H54 (cell line): ENCODE measurements at regions not wholly inside any gene's neighbourhood (a gene's known extent, or its start where the extent isn't known, plus 50 kb on each side); places are given as distances from the start of the nearest gene placed in this dataset.

ENCODE experiments used
- DNase-seq: peaks from one replicate; pipeline ENCODE4 v3.0.0; 2011; ENCODE audit warnings: low spot score, mixed read lengths; ENCODE audit not compliant: insufficient read length
- FAIRE-seq: peaks from 3 replicates; lab custom pipeline; 2011; peaks lifted over from hg19 to GRCh38; lab: Jason Lieb, UNC
- POLR2A ChIP-seq: IDR thresholded peaks from 2 replicates; pipeline ENCODE4 v1.6.1; 2011; ENCODE audit warnings: low read depth, mild to moderate bottlenecking, low read length

DNA sequence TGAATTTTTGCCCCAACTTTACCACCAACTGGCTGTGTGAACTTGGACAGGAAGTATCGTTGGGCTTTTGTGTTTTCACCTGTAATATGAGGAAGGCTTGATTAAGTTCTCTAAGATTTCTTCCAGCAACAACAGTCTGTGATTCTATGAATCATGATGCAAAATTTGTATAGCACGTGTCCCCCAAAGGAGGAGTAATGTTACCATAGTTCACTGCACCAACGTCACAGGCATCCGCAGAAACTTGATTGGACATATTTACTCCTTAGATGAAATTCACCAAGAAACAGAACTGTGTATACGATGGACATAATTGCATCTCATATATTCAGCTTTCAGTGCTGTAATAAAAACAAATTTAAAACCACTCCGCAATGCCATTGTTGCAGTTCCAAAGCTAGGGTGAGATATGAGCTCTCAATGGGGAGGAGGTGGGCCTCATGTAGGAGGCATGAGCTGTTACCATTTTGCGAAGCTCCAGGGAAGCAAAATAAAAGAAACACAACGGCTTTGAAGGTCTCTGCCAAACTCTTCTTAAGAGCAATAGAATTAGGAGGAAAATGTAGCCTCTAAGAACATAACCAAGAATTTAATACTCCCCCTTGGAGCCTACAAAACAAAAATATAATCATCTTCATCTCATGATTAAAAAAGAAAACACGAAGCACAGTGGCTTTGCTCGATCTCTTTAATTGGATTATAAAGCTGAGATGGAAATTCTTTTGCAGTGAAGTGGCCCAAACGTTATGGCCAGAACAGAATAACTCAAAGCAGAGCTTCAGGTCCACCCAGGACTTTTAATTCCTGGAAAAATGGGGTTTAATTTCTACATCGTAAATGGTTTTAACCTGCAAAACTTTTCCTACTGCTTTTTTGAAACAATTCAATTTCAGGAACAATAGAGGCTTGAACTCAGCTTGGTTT, 80.7 kb downstream of the CHST2 start:
- FAIRE-seq = no peak
- no peak for DNase-seq
- TF ChIP-seq POLR2A = no peak

DNA sequence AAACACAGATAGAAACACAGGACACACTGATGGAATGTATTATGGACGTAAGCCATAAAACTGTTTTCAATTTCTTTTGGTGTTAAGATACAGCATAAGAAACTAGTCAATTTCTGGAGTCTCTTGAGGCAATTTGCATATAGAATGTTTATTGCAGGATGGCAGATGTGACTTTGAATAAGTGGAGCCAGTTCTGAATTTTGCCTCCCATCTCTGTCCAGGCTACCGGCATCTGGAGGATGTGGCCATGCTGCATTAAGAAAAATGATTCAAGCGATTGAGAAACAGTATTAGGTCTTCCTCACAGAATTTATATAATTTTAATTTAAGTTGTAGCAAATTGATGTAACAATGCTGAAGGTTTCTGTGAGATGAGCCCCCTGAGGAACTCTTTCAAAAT, 81.5 kb downstream of the CHST2 start:
- TF ChIP-seq POLR2A = no peak
- FAIRE-seq (no peak), DNase-seq (no peak)

DNA sequence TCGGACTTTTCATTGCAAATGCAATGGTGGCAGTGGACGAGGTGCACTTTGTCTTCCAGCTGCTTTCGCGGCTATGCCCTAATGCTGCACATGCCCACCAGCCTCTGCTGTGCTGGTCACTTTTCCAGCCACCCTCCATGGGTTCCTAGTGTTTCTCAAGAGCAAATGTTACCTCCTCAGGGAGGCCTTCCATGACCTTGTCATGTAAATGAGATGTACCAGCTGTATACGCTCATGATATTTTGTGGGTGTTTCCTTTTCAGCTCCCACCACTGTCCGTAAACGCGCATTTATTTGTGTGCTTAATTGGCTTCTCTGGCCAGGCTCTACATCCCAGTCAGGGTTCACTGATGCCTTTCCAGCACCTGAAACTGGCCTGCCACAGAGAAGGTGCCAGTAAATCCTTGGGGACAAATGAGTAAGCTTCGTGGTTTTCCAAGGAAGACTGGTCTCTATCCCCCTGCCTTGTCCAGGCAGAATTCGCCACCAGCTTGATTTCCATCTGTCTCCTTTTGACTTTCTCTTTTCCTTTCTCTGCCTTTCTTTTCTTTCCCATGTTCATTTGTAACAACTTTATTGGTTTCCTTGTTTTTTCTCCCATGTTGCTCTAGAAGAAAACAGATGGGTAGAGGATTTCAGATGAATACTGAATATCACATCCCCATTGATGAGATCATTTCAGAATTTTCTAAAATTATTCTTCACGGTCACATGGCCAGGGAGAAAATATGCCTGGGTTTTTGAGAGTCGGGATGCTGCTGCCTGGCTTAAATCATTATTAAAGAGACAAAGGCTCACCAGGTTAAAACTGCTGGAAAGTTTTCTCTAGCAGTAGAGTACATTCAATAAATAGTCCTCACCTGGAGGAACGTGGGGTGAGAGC, 82.5 kb downstream of the CHST2 start:
- TF ChIP-seq POLR2A = no peak
- FAIRE-seq (no peak), DNase-seq (no peak)

DNA sequence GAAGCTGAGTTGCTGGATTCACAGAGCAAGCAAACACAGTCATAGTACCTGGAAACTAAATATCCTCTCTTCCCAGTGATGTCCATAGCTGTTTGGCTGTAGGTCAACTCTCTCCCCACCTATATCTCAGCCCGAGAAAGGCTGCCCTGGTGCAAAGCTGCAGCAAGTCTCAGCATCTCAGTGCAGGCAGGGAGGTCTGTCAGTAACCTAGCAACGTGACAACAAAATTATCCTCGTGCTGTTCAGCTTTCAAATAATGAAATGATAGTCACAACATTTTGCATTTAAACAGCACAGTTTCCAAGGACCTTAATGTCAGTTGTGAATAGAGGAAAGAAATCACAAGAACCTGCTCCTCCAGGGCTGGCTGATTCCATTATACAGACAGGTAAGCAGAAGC, 83.6 kb downstream of the CHST2 start:
- no peak for TF ChIP-seq POLR2A
- no peak for FAIRE-seq
- DNase-seq = no peak

DNA sequence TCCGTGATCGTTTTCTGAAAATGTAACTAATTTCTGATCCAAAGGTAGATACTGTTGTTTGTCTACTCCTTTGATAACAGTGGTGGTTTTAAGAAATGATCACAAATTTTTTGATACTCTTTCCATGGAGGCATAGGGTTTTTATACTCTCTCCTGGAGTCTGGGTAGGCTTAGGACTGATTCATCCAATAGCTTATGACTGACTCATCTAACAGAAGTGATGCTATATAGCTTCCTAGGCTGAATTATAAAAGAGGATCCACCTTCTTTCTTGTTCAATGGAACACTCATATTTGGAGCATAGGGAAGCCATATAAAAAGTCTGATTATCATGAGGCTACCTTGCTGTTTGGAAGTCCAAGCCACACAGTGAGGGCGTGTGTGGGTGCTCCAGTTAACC, 84.3 kb downstream of the CHST2 start:
- peak; percentile 43 for FAIRE-seq
- DNase-seq = peak; percentile 38
- no peak for TF ChIP-seq POLR2A

DNA sequence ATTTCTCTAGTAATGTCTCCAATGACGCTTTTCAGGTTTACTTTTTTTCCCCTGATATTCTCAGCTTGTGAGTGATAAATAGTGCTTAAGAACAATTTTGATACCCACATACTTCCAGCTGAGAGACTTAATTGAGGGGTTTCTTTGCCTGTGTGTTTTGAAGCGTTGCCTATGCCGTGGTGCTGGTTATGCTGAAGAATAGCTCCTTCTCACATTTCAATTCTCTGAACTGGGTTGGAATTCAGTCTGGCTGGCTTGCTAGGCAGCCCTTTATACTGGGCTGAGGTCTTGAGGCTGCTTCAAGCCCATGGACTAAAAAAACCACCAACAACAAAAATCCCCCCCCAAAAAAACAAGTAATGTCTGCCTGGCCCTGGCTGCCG, 87.4 kb downstream of the CHST2 start:
- TF ChIP-seq POLR2A = no peak
- FAIRE-seq (no peak), DNase-seq (no peak)

DNA sequence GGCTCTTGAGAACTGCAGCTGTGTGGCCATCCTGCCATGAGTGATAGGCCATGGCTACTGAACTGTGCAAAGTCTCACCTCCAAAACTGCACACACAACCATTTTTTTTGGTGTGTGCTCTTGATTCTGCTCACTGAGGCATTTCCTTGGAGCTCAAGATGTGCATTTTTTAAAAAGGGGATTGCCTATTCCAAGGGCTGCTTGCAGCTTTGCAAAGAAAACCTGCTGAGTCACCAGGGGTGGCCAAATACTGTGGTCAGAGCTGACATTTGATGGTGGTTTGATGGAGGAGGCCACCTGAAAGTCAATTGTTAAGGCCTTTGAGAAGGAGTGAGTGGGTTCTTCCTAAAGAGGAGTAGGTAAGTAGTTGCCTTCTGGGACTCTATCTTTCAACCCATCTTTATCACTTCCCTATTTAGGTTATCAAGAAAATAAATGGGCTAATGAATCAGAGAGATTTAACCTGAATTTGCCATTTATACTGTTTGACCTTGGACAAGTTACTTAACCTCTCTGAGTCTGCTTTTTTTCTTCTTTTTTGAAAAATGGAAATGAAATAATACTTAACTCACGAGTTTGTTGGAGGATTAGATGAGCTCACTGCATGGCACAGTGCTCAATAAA, 87.9 kb downstream of the CHST2 start:
- DNase-seq (peak; percentile 12), FAIRE-seq (peak; percentile 57)
- no peak for TF ChIP-seq POLR2A

DNA sequence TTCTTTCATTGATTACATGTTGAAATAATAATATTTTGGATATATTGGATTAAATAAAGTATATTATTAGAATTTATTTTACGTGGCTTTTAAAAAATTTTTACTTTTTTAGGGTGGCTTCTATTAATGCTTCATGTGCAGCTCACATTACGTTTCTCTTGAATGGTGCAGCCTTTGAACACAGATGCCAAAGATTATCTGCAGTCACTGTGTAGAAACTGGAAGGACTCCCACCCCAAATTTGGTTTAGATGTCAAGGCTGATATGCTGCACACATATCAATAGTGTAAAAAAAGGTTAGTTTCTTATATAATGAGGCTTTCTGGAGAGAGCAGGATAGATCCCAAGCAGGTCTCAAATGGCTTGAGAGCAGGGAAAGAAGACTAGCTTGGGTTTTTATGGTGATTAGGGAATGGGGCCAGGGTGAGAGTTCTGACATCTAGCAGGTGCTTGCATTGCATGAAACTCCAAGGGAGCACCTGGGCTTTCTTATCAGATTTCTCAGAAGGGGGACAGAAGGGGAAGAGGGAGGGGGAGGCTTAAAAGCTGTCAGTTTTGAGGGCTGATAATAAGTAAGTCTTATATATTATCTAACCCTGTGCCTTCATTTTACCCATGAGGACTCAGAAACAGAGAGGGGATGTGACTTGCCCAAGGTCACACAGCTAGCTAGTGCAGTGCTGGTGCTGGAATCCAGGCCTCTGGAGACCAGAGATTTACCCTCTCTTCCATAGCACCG, 89.6 kb downstream of the CHST2 start:
- DNase-seq (no peak), FAIRE-seq (no peak)
- no peak for TF ChIP-seq POLR2A

DNA sequence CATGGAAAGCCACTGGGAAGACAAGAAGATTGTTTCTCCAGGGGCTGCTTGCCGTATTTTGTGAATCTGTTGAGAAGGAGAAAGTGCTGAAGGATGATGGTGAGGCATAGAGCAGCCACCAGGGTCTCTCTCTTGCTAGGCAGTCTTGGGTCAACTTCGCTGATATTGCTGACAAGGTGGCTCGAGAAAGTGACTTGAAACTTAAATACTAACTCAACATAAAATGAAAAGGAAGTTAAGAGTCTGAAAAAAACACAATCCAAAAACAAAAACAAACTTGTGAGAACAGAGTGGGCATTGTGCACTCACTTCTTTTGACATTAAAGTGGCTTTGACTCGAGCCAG, 90.1 kb downstream of the CHST2 start:
- DNase-seq (no peak), FAIRE-seq (no peak)
- TF ChIP-seq POLR2A = no peak

DNA sequence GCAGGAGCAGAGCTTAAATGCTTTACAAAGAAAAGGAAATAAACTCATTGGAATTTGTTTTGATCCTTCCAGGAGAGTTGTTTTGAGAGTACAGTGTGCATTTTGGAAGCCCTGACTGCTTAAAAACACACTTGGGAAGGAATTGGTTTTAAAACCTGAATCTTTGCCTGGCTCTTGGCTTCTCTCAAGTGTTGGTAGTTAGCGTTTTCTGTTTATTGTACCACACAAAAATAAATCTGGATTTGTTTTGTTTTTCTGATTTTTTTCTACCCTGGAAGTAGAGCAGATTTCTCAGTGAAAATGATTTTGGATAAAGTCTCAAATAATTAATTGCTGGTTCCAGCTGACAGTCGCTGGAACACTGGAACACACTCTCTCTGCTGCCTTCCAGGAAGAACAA, 90.6 kb downstream of the CHST2 start:
- DNase-seq (no peak), FAIRE-seq (no peak)
- no peak for TF ChIP-seq POLR2A

DNA sequence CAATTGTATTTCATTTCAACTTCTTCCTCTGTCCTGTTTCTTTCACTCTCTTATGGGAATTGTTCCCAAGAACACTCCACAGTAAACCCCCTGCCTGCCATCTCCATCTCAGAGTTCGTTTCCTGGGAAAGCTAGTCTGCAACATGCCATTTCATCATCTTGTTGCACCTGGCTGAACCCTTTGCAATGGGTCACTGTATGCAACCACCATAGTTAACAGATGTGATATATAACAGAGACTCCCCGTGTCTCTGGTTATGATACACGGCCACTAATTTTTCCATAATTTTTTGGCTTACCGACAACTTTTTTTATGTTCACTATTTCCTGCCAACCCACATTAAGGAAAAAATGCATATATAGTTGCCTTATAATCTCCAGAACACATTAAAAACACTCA, 95.5 kb downstream of the CHST2 start:
- TF ChIP-seq POLR2A = no peak
- FAIRE-seq = no peak
- no peak for DNase-seq
